Activated CD4-positive, alpha-beta T cell treated with anti-CD3 and anti-CD28 coated beads, Interleukin-2, amount 50 U/mL, for 16 hours (primary cell): ENCODE measurements at regions not wholly inside any gene's neighbourhood (a gene's known extent, or its start where the extent isn't known, plus 50 kb on each side); places are given as distances from the start of the nearest gene placed in this dataset.
"Not testable (repeated sequence)": the region's sequence is repeated elsewhere in the genome, so short reads cannot be mapped to it uniquely, and the experiment has no call there.

Experiments
- DNase-seq: peaks from one replicate; pipeline ENCODE4 v3.0.0-alpha.2; 2020

DNA sequence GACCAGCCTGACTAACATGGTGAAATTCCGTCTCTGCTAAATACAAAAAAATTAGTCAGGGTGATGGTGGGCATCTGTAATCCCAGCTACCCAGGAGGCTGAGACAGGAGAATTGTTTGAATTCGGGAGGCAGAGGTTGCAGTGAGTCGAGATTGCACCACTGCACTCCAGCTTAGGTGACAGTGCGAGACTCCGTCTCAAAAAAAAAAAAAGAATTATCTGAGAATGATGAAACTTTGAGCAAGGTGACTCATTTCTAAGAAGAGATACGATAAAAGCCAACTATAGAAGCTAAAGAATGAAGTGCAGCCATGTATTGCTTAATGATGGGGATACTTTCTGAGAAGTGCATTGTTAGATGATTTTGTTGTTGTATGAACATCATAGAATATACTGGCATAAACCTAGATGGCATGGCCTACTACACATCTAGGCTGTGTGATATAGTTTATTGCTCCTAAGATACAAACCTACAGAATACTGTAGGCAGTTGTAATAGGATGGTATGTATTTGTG lies 64.7 kb downstream of the SNRPE start:
- no peak for DNase-seq

- DNase-seq = no peak
Measured at GRCh38 chr1:203929741-203930309, 68.4 kb downstream of the SNRPE start.

- DNase-seq = no peak
Measured at GRCh38 chr1:203930342-203930741, 68.9 kb downstream of the SNRPE start.

DNA sequence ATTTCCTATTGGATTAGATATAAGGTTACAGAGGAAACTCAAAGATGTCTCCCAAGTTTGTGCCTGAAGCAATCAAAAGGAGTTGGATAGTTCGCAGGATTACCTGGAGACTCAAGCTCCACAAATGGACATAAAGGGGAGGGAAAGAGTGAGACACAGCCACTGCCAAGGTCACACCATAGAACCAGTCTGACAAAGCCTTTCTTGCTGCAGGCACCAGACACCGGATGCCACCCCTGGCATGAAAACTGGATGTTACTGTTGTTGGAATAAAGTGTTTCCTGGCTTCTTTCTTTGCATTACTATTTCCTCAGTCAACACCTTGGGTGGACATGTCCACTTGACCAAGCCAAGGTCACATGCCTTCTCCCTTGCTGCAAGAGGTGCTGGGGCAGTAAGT lies 70.6 kb downstream of the SNRPE start:
- no peak for DNase-seq

GRCh38 chr1:203932556-203932955 lies 71.2 kb downstream of the SNRPE start:
- peak; percentile 42 for DNase-seq

DNA sequence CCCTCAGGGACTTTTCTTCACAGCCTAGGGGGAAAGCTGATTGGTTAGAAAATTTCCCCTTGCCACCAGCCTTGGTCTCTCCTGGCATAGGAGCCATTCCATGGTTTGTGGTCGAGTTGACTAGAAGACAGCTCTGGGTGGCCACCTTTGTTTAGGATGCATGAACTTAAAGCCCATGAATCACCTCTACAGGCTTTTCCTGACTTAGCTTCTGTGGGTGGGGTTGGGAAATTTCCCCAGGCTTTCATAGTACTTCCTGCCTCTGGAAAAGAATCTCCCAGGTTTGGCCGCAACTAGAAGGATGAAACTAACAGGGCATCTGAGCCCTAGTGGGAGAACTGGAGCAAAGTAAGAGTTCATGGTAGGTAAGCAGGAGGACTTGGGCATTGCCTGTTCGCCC lies 72.6 kb downstream of the SNRPE start:
- no peak for DNase-seq

- no peak for DNase-seq
Measured at GRCh38 chr1:203934651-203935050, 73.3 kb downstream of the SNRPE start.

GRCh38 chr1:203935321-203935720 lies 73.9 kb downstream of the SNRPE start:
- no peak for DNase-seq

DNA sequence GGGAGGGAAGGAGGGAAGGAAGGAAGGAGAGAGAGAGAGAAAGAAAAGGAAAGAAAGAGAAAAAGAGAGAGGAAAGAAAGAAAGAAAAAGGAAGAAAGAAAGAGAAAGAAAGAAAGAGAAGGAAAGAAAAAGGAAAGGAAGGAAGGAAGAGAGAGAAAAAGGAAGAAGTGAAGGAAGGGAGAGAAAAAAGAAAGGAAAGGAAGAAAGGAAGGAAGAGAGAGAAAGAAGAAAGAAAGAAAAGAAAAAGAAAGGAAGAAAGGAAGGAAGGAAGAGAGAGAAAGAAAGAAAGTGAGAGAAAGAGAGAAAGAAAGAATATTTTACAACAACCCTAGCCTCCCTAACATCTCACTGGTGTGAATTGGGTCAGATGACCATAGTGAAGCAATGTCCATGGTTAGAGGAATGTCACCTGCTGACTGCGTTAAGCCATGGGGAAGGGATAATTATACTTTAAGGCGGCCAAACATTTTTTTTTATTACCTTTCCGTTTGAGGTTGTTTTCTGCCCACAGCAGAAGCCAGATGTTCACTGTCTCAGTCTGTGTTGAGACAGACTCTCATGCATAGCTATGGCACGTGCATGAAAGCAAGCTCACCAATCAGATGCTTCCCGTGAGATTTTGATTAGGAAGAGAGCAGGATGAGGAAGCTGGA lies 76.4 kb downstream of the SNRPE start:
- DNase-seq = no peak

DNA sequence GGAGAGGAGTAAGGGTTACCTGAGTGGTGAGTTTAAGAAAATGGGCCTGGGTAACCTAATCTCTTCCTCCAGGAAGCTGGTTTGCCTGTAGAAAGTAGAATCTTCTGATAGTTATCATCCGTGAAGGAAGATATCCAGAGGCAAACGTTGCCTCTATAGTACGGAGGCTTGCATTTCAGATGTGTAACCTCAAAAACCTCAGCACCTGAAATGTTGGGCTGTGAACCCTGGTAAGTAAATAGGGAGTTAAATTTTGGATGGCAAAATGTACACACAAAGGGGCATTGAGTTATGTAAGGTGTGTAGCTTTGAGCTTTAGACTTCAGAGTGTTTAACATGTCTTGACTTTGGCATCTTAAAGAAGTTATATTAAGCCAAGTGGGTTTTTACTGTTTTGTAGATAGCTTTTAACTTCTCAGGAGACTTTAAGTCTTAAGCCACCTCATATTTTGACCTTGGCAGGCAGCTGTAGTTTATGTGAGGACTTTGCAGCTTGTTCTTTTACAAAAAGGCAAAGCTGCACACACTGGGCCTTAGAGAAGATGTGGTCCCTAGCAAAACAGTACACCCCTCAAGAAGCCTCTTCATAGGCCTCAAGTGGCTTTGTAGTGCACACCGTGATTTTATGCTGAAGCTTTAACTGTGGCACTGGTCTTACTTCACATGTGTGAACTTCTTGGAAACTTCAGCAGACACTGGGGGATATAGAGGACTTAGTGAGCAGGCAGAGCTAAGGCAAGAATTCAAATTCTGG lies 83.4 kb downstream of the SNRPE start:
- no peak for DNase-seq

- DNase-seq = no peak
Measured at GRCh38 chr1:203954293-203954692, 92.9 kb downstream of the SNRPE start.

GRCh38 chr1:203954788-203955552 lies 93.6 kb downstream of the SNRPE start:
- DNase-seq = no peak

- DNase-seq = no peak
Measured at GRCh38 chr1:203968761-203969160, 104.2 kb upstream of the SOX13 start.

GRCh38 chr1:203969846-203970245 lies 103.1 kb upstream of the SOX13 start:
- DNase-seq = no peak

- no peak for DNase-seq
Measured at GRCh38 chr1:203985044-203985443, 87.9 kb upstream of the SOX13 start.

DNA sequence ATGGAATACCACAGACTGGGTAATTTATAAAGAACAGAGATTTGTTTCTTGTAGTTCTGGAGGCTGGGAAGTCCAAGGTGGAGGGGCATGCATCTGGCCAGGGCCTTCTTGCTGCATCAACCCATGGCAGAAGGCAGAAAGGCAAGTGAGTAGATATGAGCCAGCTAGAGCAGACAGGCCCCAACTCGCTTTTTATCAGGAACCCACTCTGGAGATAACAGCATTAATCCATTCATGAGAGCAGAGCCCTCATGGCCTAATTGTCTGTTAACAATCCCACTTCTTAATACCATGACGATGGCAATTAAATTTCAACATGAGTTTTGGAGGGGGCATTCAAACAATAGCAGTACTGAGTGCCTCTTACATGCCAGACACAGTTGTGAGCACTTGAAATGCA lies 87.2 kb upstream of the SOX13 start:
- DNase-seq = no peak

- no peak for DNase-seq
Measured at GRCh38 chr1:203986887-203987461, 85.9 kb upstream of the SOX13 start.

GRCh38 chr1:203990118-203990517 lies 82.8 kb upstream of the SOX13 start:
- no peak for DNase-seq

- no peak for DNase-seq
Measured at GRCh38 chr1:203992440-203992839, 80.5 kb upstream of the SOX13 start.

GRCh38 chr1:203993256-203993655 lies 79.7 kb upstream of the SOX13 start:
- no peak for DNase-seq

DNA sequence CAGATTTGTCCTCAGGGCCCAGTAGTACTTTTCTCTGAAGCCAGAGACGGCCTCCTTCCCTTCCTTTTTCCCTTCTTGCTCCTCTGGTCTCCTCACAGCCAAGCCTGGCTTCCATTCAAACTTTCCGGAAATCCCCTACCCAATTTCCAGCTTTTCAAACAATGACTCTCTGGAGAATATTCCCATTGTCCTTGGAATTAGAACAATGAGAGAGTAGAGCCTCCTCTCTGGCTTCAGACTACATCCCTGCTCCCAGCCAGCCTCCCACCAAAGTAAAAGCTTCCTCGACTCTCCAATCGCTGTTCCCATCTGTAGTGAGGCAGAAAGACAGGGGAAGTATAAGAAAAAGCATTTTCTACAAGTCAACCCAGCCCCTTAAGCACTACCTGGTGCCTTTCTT lies 77.7 kb upstream of the SOX13 start:
- no peak for DNase-seq

- DNase-seq = no peak
Measured at GRCh38 chr1:203996126-203996525, 76.8 kb upstream of the SOX13 start.

- not testable (repeated sequence) for DNase-seq
Measured at GRCh38 chr1:203998571-203998970, 74.3 kb upstream of the SOX13 start.
